ENCODE measurements at regions not wholly inside any gene's neighbourhood (a gene's known extent, or its start where the extent isn't known, plus 50 kb on each side); places are given as distances from the start of the nearest gene placed in this dataset.

GRCh38 chr2:3007135-3007534 lies 370.5 kb downstream of the EIPR1 start:
- Histone ChIP-seq H3K27me3 (replicated peaks; ENCODE audit: control insufficient read depth, insufficient read depth, low read length) (no peaks in the 10 kb centered on the region; the same call in none of the 2 replicates), H3K4me1 (no peaks in the 10 kb centered on the region), H3K4me3 (ENCODE audit: low read depth, low read length) (no peak overlapping the region), H3K36me3 (ENCODE audit: control insufficient read depth, insufficient read depth, low read length) (no peaks in the 10 kb centered on the region), H3K9me3 (no peaks in the 10 kb centered on the region)
- Mint-ChIP-seq H3K4me1 (ENCODE audit: low read depth, unreplicated experiment) (no peaks in the 10 kb centered on the region), H3K9me3 (ENCODE audit: unreplicated experiment) (no peaks in the 10 kb centered on the region), H3K27me3 (ENCODE audit: insufficient read depth, unreplicated experiment) (peaks cover 26% of the 10 kb centered on the region), H3K27ac (ENCODE audit: unreplicated experiment) (no peak overlapping the region), H3K36me3 (ENCODE audit: insufficient read depth, unreplicated experiment) (no peaks in the 10 kb centered on the region), H3K4me3 (ENCODE audit: unreplicated experiment) (no peak overlapping the region)
- no peak for TF ChIP-seq CTCF (IDR thresholded peaks at IDR 0.05; ENCODE audit: insufficient read depth in 1 of 2, low read depth in 1 of 2, low read length in 1 of 2, severe bottlenecking in 1 of 2, unreplicated experiment in 1 of 2)
- CTCF ChIA-PET: no interaction called here
- no TSS peak for BruUV-seq (replicated peaks)
- intact Hi-C loops (cut with micrococcal nuclease; ENCODE audit: unreplicated experiment): no loop called here
- DNase-seq: no peak
- POLR2A ChIA-PET: no interaction called here

GRCh38 chr2:3005859-3006501 lies 371.6 kb downstream of the EIPR1 start:
- peaks cover 32% of the 10 kb centered on the region for H3K27me3 Mint-ChIP-seq (ENCODE audit: insufficient read depth, unreplicated experiment)
- no peaks in the 10 kb centered on the region for H3K36me3 Mint-ChIP-seq (ENCODE audit: insufficient read depth, unreplicated experiment)
- no peak overlapping the region for H3K4me3 Mint-ChIP-seq (ENCODE audit: unreplicated experiment)
- DNase-seq: no peak
- TF ChIP-seq CTCF (IDR thresholded peaks at IDR 0.05; ENCODE audit: insufficient read depth in 1 of 2, low read depth in 1 of 2, low read length in 1 of 2, severe bottlenecking in 1 of 2, unreplicated experiment in 1 of 2): no peak
- Histone ChIP-seq H3K4me3 (ENCODE audit: low read depth, low read length) (no peak overlapping the region), H3K9me3 (no peaks in the 10 kb centered on the region), H3K27me3 (replicated peaks; ENCODE audit: control insufficient read depth, insufficient read depth, low read length) (no peaks in the 10 kb centered on the region; the same call in none of the 2 replicates), H3K36me3 (ENCODE audit: control insufficient read depth, insufficient read depth, low read length) (no peaks in the 10 kb centered on the region), H3K4me1 (no peaks in the 10 kb centered on the region)
- ChIA-PET POLR2A (no interaction called here), CTCF (no interaction called here)
- no peaks in the 10 kb centered on the region for H3K4me1 Mint-ChIP-seq (ENCODE audit: low read depth, unreplicated experiment)
- H3K9me3 Mint-ChIP-seq (ENCODE audit: unreplicated experiment): no peaks in the 10 kb centered on the region
- intact Hi-C loops (cut with micrococcal nuclease; ENCODE audit: unreplicated experiment): no loop called here
- BruUV-seq (replicated peaks): no TSS peak
- no peak overlapping the region for H3K27ac Mint-ChIP-seq (ENCODE audit: unreplicated experiment)

- Histone ChIP-seq H3K36me3 (ENCODE audit: control insufficient read depth, insufficient read depth, low read length) (no peaks in the 10 kb centered on the region), H3K4me1 (no peaks in the 10 kb centered on the region), H3K4me3 (ENCODE audit: low read depth, low read length) (no peak overlapping the region), H3K9me3 (no peaks in the 10 kb centered on the region), H3K27me3 (replicated peaks; ENCODE audit: control insufficient read depth, insufficient read depth, low read length) (no peaks in the 10 kb centered on the region)
- CTCF ChIA-PET: interaction anchor here (1.0 kb wide), 1 partner anchor 650 kb away, joined by 3 read pairs; no protein-coding TSS in a partner anchor
- peaks cover 24% of the 10 kb centered on the region for H3K27me3 Mint-ChIP-seq (ENCODE audit: insufficient read depth, unreplicated experiment)
- no peak overlapping the region for H3K4me3 Mint-ChIP-seq (ENCODE audit: unreplicated experiment)
- no peaks in the 10 kb centered on the region for H3K36me3 Mint-ChIP-seq (ENCODE audit: insufficient read depth, unreplicated experiment)
- BruUV-seq (replicated peaks): no TSS peak
- POLR2A ChIA-PET: no interaction called here
- H3K27ac Mint-ChIP-seq (ENCODE audit: unreplicated experiment): no peak overlapping the region
- peak in 1 of 2 experiments; percentile 25 for DNase-seq
- H3K4me1 Mint-ChIP-seq (ENCODE audit: low read depth, unreplicated experiment): no peaks in the 10 kb centered on the region
- TF ChIP-seq CTCF (IDR thresholded peaks at IDR 0.05; ENCODE audit: insufficient read depth in 1 of 2, low read depth in 1 of 2, low read length in 1 of 2, severe bottlenecking in 1 of 2, unreplicated experiment in 1 of 2): peak in 1 of 2 experiments; percentile 41
- intact Hi-C loops (cut with micrococcal nuclease; ENCODE audit: unreplicated experiment): loop anchor here (1.0 kb wide), 1 partner anchor 301 kb away; no protein-coding TSS in a partner anchor
- no peaks in the 10 kb centered on the region for H3K9me3 Mint-ChIP-seq (ENCODE audit: unreplicated experiment)
Observed at GRCh38 chr2:3001615-3002560, 375.7 kb downstream of the EIPR1 start.

Data from Caco-2 (cell line).